ENCODE measurements at regions not wholly inside any gene's neighbourhood (a gene's known extent, or its start where the extent isn't known, plus 50 kb on each side); places are given as distances from the start of the nearest gene placed in this dataset.

- Histone ChIP-seq H3K27ac (no peak overlapping the region), H3K4me3 (no peak overlapping the region), H3K27me3 (no peaks in the 10 kb centered on the region), H3K9me3 (replicated peaks) (no peaks in the 10 kb centered on the region), H3K4me1 (no peaks in the 10 kb centered on the region; the same call in 1 of the 2 replicates), H3K36me3 (no peaks in the 10 kb centered on the region)
- no peak for DNase-seq
These were observed 87.0 kb downstream of the FAT4 start for GRCh38 chr4:125401784-125402183.

DNA sequence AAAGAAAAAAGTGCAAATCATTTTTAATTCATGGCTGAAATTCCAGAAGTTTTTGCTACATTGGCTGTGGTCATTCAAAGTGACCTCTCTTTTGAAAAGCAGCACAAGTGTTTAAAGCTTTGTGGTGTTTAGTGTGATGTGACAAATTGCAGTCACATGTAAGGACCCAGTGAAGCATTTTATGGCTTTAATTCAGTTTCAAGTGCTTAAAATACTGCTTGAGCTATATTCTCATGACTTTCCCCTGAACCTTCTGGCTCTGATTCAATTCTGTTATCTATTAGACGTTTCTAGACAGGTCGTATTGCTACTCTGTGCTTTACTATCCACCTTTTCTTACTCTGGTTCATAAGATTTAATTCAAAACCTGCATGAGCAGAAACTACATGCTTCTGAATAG, 105.8 kb downstream of the FAT4 start:
- H3K9me3 ChIP-seq (replicated peaks): no peaks in the 10 kb centered on the region; the same call in 1 of the 2 replicates
- H3K27ac ChIP-seq: no peak overlapping the region
- H3K4me3 ChIP-seq: no peak overlapping the region
- no peak for DNase-seq
- no peaks in the 10 kb centered on the region for H3K27me3 ChIP-seq
- H3K36me3 ChIP-seq: no peaks in the 10 kb centered on the region
- no peaks in the 10 kb centered on the region for H3K4me1 ChIP-seq

- no peaks in the 10 kb centered on the region for H3K36me3 ChIP-seq
- DNase-seq: no peak
These were observed 106.8 kb downstream of the FAT4 start for GRCh38 chr4:125421547-125421946.

GRCh38 chr4:125423124-125423523, 108.4 kb downstream of the FAT4 start:
- no peaks in the 10 kb centered on the region for H3K4me1 ChIP-seq
- no peaks in the 10 kb centered on the region for H3K27me3 ChIP-seq
- H3K9me3 ChIP-seq (replicated peaks): no peaks in the 10 kb centered on the region; the same call in 1 of the 2 replicates
- H3K36me3 ChIP-seq: no peaks in the 10 kb centered on the region
- no peak for DNase-seq
- no peak overlapping the region for H3K4me3 ChIP-seq
- H3K27ac ChIP-seq: no peak overlapping the region

More at GRCh38 chr4:125421547-125421946, 106.8 kb downstream of the FAT4 start:
- Histone ChIP-seq H3K9me3 (replicated peaks) (no peaks in the 10 kb centered on the region; the same call in 1 of the 2 replicates), H3K4me3 (no peak overlapping the region), H3K4me1 (no peaks in the 10 kb centered on the region), H3K27ac (no peak overlapping the region), H3K27me3 (no peaks in the 10 kb centered on the region)

DNA sequence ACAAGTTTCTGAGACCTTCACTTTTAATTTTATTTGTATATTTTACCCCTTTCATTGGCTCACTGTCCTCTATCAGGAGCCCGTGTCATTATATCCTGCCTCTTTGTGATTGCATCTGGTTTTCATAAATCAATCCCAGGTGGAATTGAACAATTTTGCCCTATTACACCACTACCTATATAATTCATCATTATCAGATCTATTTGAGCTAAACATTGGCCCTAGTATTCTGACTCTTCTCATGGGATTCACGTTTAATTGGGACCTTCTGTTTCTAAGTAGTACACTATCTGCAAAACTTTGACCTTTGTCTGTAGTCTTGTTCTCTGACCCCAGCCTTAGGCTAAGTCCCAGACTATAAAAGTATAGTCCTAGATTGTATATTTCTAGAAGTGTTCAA, 114.1 kb downstream of the FAT4 start:
- Histone ChIP-seq H3K4me1 (no peaks in the 10 kb centered on the region; the same call in 1 of the 2 replicates), H3K4me3 (no peak overlapping the region), H3K27me3 (no peaks in the 10 kb centered on the region), H3K36me3 (no peaks in the 10 kb centered on the region), H3K27ac (no peak overlapping the region), H3K9me3 (replicated peaks) (no peaks in the 10 kb centered on the region)
- DNase-seq: no peak

- H3K27me3 ChIP-seq: no peaks in the 10 kb centered on the region
- DNase-seq: no peak
- H3K27ac ChIP-seq: no peak overlapping the region
- H3K9me3 ChIP-seq (replicated peaks): no peaks in the 10 kb centered on the region
- no peak overlapping the region for H3K4me3 ChIP-seq
- no peaks in the 10 kb centered on the region for H3K36me3 ChIP-seq
- H3K4me1 ChIP-seq: no peaks in the 10 kb centered on the region; the same call in 1 of the 2 replicates
These were observed 115.3 kb downstream of the FAT4 start for GRCh38 chr4:125430086-125430485.

- Histone ChIP-seq H3K4me3 (no peak overlapping the region), H3K4me1 (no peaks in the 10 kb centered on the region; the same call in 1 of the 2 replicates), H3K27me3 (no peaks in the 10 kb centered on the region), H3K9me3 (replicated peaks) (0 out of 2 replicates have a peak, but pooled peaks cover 3% of the 10 kb centered on the region), H3K36me3 (no peaks in the 10 kb centered on the region), H3K27ac (no peak overlapping the region)
- DNase-seq: peak; percentile 9 to 18
These were observed 117.3 kb downstream of the FAT4 start for GRCh38 chr4:125432078-125432477.

DNA sequence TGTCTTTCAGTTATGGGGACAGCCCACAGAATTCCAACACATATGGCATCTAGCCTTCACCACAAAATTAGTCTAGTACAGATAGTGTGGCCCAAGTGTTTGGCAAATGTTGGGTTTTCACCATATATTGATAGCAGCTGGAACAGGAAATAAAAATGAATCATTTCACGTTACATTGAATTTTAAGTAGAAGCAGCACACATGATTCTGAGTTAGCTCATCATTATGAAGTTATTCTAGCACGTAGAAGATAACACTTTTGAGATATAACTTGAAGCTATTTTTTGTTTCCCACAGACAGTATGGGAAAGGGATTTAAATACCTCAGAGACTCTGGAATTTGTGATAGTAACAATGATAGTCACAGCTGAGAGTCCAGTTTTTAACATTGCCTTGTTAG, 118.7 kb downstream of the FAT4 start:
- H3K27ac ChIP-seq: no peak overlapping the region
- peaks cover 3% of the 10 kb centered on the region; the same call in 1 of the 2 replicates for H3K9me3 ChIP-seq (replicated peaks)
- no peaks in the 10 kb centered on the region; the same call in 1 of the 2 replicates for H3K4me1 ChIP-seq
- H3K36me3 ChIP-seq: no peaks in the 10 kb centered on the region
- no peak for DNase-seq
- no peaks in the 10 kb centered on the region for H3K27me3 ChIP-seq
- H3K4me3 ChIP-seq: no peak overlapping the region

GRCh38 chr4:125434136-125434535, 119.4 kb downstream of the FAT4 start:
- peaks cover 3% of the 10 kb centered on the region; the same call in 1 of the 2 replicates for H3K9me3 ChIP-seq (replicated peaks)
- no peaks in the 10 kb centered on the region; the same call in 1 of the 2 replicates for H3K4me1 ChIP-seq
- H3K27ac ChIP-seq: no peak overlapping the region
- no peak overlapping the region for H3K4me3 ChIP-seq
- no peaks in the 10 kb centered on the region for H3K36me3 ChIP-seq
- no peak for DNase-seq
- H3K27me3 ChIP-seq: no peaks in the 10 kb centered on the region

DNA sequence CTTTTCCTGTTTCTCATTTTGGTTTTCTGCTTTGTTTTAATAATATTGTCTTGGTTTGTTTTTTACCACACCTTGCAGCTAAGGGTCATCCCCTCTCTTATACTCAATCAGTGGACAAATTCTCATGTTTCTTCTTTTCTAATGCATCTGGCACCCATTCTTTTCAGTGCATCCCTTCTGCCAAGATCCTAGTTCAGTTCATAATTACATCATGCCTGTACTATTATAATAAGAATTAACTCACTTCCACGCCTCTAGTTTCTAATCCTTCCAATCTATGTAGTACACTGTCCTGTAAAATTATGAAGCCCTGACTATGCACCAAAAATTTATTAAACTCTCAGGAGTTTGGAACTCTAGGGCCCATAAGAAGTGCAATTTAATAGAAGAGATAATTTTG, 126.1 kb downstream of the FAT4 start:
- Histone ChIP-seq H3K27ac (no peak overlapping the region), H3K4me1 (no peaks in the 10 kb centered on the region), H3K4me3 (no peak overlapping the region), H3K36me3 (0 out of 2 replicates have a peak, but pooled peaks cover 2% of the 10 kb centered on the region), H3K27me3 (no peaks in the 10 kb centered on the region), H3K9me3 (replicated peaks) (peaks cover 3% of the 10 kb centered on the region; the same call in 1 of the 2 replicates)
- no peak for DNase-seq

GRCh38 chr4:125444166-125444565, 129.4 kb downstream of the FAT4 start:
- Histone ChIP-seq H3K27ac (no peak overlapping the region), H3K4me3 (no peak overlapping the region), H3K4me1 (no peaks in the 10 kb centered on the region), H3K36me3 (0 out of 2 replicates have a peak, but pooled peaks cover 2% of the 10 kb centered on the region), H3K27me3 (no peaks in the 10 kb centered on the region), H3K9me3 (replicated peaks) (no peaks in the 10 kb centered on the region)
- no peak for DNase-seq

GRCh38 chr4:125445525-125445924, 130.8 kb downstream of the FAT4 start:
- no peaks in the 10 kb centered on the region for H3K36me3 ChIP-seq
- H3K27me3 ChIP-seq: no peaks in the 10 kb centered on the region
- no peak overlapping the region for H3K27ac ChIP-seq
- H3K4me3 ChIP-seq: no peak overlapping the region
- no peaks in the 10 kb centered on the region for H3K4me1 ChIP-seq
- DNase-seq: no peak
- H3K9me3 ChIP-seq (replicated peaks): no peaks in the 10 kb centered on the region

GRCh38 chr4:125447551-125448290, 133.0 kb downstream of the FAT4 start:
- DNase-seq: no peak
- Histone ChIP-seq H3K36me3 (no peaks in the 10 kb centered on the region), H3K27ac (no peak overlapping the region), H3K27me3 (no peaks in the 10 kb centered on the region), H3K9me3 (replicated peaks) (no peaks in the 10 kb centered on the region), H3K4me3 (no peak overlapping the region), H3K4me1 (no peaks in the 10 kb centered on the region)

GRCh38 chr4:125456075-125456474, 141.3 kb downstream of the FAT4 start:
- H3K4me3 ChIP-seq: no peak overlapping the region
- no peak for DNase-seq

DNA sequence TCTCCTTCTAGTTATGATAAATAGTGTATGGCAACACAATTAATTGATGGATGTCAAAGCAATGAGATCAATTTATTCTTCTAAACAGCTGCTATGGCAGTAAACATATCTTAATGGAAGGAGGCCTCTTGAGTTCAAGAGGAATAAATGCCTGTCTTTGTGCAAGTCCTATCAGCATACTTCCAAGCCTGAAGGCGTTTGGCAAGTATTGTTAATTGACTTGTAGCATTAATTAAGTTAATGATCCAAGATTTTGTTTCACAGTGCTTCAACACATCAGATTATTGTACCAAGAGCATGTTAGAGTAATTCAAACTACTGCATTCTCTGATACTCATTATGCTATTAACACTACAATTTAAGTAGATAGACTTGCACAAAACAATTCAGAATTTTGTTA, 144.8 kb downstream of the FAT4 start:
- Histone ChIP-seq H3K4me1 (no peaks in the 10 kb centered on the region), H3K4me3 (no peak overlapping the region), H3K27ac (no peak overlapping the region), H3K36me3 (no peaks in the 10 kb centered on the region), H3K27me3 (no peaks in the 10 kb centered on the region), H3K9me3 (replicated peaks) (no peaks in the 10 kb centered on the region)
- DNase-seq: no peak

More at GRCh38 chr4:125456075-125456474, 141.3 kb downstream of the FAT4 start:
- Histone ChIP-seq H3K4me1 (no peaks in the 10 kb centered on the region), H3K27ac (no peak overlapping the region), H3K27me3 (no peaks in the 10 kb centered on the region), H3K36me3 (no peaks in the 10 kb centered on the region), H3K9me3 (replicated peaks) (no peaks in the 10 kb centered on the region)

Measured in SJCRH30 (cell line).